NCI-H69 (cell line): ENCODE measurements at regions not wholly inside any gene's neighbourhood (a gene's known extent, or its start where the extent isn't known, plus 50 kb on each side); places are given as distances from the start of the nearest gene placed in this dataset.
"Not testable (repeated sequence)": the region's sequence is repeated elsewhere in the genome, so short reads cannot be mapped to it uniquely, and the experiment has no call there.

Experiments
- DNase-seq: peaks from one replicate; lab custom pipeline; 2025; lab: John Stamatoyannopoulos, UW

DNA sequence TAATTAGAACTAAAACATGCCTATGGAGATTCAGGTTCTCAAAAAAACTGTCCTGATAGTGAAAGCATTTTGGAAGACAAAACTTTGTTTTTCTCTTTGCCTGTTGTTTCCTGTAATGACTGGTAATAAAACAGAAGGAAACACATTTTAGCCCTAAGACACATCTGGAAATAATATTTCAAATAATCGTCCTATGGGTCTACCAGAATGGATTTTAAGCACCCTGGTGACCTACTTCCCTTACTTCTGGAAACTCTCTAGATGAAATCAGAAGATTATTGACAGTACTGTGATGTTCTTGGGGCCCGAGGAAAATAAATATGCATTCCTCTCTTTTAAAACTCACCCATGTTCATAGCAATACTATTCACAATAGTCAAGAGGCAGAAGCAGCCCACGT is 110.1 kb upstream of the TLE4 start:
- DNase-seq: no peak

GRCh38 chr9:79465156-79465555 is 106.6 kb upstream of the TLE4 start:
- DNase-seq: peak; percentile 43

GRCh38 chr9:79469164-79469563 is 102.6 kb upstream of the TLE4 start:
- no peak for DNase-seq

DNA sequence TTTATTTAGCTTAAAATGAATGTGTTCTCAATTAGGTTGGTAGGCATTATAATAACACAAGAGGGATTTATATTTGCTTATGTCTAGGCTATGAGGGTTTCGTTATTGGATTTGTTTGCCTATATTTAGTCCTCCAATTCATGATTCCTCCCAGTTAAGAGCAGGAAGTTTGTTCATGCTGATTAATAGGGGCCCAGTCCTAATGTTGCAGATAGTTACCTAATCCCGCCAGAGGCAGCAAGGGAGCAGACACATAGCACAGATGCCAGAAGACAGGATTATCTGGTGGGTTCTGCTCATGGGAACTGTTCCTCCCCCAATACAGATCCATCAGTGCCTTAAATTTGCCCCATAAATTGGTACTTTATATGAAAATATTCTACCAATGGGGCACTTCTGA is 100.8 kb upstream of the TLE4 start:
- peak; percentile 88 for DNase-seq

DNA sequence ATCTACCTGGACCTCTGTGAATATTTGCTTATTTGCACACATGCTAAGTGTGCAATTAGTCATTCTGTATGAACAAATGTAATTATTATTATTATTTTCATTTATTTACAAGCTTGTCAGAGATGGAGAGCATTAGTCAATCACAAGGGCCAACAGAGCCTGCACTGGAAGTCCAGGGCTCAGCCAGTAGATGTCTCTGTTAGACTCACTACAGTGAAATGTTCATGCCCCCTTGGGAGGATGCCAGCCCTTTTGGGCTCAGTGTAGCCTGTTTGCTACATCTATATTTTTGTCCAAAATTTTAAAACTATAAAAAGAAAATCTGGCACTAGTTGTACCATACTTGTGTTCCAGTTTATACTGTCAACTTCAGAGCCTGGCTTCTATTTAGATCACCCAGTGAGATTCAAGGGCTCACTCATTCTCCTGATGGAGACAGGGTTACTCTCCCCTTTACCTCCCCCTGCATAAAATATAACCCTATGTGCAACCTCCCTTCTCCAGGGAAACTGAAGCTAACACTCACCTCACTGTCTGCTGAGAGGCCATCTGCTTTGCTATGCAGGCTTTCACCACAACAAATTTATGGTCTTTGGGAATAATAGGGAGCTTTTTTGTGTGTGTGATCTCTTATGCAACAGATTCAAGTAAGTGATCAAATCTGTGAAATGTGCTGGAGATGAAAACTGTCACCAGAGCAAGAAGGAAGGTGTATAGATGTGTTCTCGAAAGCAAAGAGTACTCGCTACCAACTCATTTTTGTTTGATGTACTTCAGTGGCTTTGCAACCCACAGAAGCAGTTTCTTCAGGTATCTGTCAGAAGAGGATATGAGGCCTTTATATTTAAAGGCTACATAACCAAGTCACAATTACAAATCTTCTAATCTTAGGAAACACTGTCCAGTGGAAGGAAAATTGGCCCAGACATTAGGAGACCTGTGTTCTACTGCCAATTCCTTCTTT is 99.9 kb upstream of the TLE4 start:
- peak; percentile 76 for DNase-seq

DNA sequence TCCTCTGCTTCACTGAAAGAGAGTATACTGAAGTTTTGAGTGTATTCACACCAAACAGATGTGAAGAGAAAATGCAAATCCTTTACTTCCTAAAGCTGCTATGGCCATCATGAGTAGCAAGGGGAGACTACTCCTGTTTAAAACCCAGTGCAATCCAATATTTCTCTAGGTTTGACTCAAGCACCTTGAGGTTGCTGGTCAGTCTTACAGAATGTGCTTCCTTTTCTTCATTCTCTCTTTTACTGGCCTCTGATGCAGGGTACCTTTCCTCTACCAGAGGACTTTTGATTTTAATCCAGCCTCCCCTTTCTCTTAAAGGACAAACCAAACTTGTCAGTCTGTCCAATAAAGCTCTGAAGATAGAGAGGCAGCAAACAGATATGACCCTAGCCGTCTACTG is 98.1 kb upstream of the TLE4 start:
- DNase-seq: no peak

DNA sequence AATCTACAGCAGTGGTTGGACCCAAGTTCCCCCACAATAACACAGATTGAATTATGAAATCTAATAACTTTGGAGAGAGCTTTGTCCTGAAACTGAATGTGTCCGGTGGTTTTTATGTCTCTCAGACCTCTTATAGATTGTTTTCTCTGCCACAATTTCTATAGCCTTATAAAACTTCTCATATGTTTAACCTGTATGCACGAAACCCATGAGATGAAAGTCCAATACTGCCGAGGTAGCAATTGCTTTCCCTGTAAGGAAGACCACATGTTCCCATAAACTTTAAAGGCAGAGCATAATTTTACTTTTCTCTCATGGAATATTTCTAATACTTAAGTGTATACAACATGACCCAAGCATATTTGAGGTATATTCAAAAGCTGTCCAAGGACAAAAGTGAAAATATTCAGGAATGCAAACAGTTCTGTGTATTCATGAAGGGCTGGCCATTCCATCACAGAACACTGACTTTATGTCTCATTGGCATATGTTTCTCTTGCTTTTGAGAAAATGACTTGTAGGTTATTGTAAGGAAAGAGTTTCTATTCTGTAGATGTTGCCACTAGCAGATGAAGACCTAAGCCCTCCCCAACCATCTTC is 94.4 kb upstream of the TLE4 start:
- DNase-seq: no peak

- DNase-seq: peak; percentile 57
These were observed 93.6 kb upstream of the TLE4 start for GRCh38 chr9:79477955-79478771.

- DNase-seq: no peak
These were observed 91.1 kb upstream of the TLE4 start for GRCh38 chr9:79480639-79481038.

DNA sequence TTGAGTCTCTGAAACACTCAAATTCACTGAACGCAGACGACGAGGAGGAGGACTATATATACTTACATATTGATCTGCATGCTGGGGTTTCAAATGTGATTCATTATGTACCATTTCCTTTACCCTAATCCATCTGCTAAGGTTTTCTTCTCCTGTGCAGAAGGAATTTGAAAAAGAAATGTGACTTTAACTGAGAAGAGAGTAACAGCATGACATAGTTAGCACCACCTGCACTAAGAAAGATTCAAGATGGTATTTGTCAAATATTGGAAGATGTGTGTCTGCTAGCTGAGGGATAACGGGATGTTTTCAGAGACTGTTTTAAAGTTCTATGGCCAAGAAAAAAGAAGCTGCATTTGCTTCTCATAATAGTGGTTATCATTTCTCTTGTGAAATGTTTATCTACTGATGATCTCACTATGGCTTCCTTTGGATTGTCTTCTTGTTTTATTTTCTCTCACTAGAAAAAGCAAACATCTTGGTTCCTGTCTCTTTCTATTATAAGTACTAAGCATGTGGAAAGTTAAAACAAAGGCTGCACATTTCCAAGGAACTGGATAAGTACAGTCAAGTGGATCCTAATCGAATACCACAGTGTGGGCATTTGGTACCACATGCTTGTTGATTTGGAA is 89.8 kb upstream of the TLE4 start:
- no peak for DNase-seq

- DNase-seq: no peak
These were observed 86.5 kb upstream of the TLE4 start for GRCh38 chr9:79485258-79485657.

- DNase-seq: peak; percentile 9
These were observed 82.3 kb upstream of the TLE4 start for GRCh38 chr9:79489261-79490000.

- DNase-seq: no peak
These were observed 81.0 kb upstream of the TLE4 start for GRCh38 chr9:79490657-79491248.

GRCh38 chr9:79492092-79493009 is 79.4 kb upstream of the TLE4 start:
- no peak for DNase-seq

DNA sequence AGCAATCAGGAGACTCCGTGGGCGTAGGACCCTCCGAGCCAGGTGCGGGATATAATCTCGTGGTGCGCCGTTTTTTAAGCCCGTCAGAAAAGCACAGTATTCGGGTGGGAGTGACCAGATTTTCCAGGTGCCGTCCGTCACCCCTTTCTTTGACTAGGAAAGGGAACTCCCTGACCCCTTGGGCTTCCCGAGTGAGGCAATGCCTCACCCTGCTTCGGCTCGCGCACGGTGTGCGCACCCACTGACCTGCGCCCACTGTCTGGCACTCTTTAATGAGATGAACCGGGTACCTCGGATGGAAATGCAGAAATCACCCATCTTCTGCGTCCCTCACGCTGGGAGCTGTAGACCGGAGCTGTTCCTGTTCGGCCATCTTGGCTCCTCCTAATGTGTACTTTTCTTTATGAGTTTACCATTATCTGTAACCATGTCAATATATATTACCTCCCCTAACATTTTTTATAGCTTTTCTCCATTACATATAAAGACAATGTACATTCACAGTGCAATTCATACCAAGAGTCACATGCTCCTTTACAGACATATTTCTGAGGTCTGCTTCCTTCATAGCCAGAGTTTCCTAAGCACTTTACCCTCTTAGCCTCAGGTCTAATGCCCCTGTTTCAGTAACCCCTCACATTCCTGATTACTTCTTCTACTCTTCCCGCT is 71.4 kb upstream of the TLE4 start:
- DNase-seq: not testable (repeated sequence)

- DNase-seq: no peak
These were observed 70.2 kb upstream of the TLE4 start for GRCh38 chr9:79501546-79501945.

DNA sequence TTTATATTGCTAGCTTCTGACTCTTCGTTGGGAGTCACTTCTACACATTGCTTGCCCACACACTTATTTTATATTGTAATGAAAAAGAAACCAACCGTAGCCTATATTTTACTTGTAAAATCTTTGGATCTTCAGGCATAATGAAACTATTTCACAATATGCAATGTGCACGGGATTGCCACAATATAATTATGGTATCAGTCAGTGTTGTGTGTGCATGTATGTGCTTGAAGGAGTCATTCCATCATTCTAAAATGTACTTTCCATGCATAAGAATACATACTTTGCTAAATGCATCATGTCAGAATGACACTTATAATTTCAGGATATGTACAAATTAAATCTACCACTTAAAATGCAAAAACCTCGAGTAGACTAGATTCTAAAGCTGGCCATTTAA is 64.0 kb upstream of the TLE4 start:
- no peak for DNase-seq

- DNase-seq: no peak
These were observed 59.5 kb upstream of the TLE4 start for GRCh38 chr9:79512251-79512650.
